ENCODE measurements at regions not wholly inside any gene's neighbourhood (a gene's known extent, or its start where the extent isn't known, plus 50 kb on each side); places are given as distances from the start of the nearest gene placed in this dataset.

DNA sequence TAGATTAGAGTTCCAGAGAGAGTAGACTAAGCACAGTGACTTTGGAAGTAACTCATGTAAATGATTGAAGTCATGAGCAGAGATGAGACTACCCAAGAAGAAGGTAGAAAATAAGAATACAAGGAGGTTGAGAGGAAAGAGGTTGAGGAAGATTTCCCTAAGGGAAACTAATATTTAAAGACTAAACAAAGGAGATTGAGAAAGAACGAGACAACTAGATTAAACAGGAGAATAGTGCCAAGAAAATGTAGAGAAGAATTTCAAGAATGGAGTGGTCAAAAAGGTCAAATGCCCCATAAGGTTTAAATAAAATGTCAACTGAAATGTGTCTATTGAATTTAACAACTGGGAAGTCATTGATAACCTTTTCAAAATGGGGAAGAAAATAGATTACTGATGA, 59.0 kb downstream of the RPS29 start:
- no peak for DNase-seq (ENCODE audit: low read depth)

DNA sequence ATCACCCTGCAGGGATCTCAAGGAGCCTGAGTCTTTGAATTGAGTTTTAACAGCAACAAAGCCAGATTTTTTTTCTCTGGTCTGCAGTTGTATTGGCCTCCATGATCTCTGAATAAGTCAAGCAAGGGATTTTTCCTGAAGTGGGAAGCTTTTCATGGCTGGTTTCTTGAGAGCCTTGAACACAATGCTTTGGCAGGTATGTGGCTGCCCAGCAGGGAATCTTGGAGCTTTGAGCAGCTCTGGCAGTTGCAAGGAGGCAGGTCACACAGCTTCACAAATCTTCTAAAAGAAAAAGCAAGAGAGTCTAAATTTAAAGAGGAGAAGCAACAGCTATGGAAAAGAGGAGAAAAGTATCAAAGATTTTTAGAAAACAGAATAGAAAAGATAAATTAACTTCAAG, 60.1 kb downstream of the RPS29 start:
- no peak for DNase-seq (ENCODE audit: low read depth)

DNA sequence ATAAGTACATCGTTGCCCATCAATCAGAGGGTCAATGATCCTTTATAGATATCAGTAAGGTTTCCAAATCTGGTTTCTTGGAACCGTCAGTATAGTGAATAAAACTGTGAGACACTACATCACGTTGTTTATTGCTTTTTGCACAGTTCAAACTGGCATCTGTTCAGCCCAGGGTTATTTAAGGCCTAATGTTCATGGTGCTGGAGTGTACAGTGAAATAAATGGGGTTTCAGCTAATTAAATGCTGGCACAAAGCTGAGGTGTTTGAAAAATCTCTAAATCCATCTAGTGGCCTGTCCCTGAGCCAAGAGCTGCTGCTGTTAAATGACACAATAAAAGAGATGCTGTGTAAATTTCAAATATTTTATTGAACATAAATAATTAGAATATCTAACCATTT, 69.9 kb downstream of the RPS29 start:
- DNase-seq (ENCODE audit: low read depth), result no peak

DNA sequence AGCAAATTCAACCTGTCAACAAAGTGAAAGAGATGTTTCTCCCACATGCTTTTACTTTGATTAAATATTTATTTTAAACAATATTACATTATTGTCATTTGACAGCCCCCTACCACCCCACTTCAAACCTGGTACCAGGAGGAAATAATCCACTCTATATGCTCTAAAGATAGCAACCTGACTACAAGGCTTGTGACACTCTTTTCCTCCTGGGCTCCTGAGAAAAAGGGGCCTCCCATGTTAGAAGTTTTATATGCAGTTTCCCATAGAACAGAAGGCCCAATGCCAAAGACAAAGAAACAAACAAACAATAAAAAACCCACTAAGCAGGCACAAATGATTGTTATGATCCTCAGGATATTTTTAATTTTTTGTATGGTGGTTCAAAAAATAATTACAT, 73.6 kb downstream of the RPS29 start:
- no peak for DNase-seq (ENCODE audit: low read depth)

DNA sequence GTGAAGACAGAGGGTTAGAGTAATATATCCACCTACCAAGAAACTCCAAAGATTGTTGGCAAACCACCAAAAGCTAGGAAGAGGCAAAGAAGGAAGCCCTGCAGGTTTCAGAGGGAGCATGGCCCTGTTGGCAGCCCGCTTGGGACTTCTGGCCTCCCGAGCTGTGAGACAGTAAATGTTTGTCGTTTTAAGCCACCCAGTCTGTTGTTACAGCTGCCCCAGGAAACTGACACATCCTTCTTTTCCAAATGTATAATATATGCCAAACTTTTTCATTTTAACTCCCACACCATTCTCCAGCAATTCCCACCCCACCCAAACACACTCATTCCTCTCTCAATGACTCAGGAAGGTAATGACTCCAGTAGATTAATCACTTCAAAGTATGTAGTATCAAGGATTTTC, 74.0 kb downstream of the RPS29 start:
- no peak for DNase-seq (ENCODE audit: low read depth)

DNA sequence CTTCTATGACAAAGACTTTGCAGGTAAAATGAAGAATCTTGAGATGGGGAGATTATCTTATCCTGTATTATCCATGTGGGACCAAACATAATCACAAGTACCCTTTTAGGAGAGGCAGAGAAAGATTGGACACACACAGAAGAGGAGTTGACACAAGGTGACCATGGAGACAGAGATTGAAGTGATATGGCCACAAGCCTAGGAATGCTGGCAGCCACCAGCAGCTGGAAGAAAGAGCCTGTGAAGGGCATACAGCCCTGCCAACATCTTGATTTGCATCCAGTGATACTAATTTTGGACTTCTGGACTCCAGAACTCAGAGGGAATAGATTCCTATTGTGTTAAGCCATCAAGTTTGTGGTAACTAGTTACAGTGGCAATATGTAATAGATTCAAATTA, 78.1 kb downstream of the RPS29 start:
- no peak for DNase-seq (ENCODE audit: low read depth)

DNA sequence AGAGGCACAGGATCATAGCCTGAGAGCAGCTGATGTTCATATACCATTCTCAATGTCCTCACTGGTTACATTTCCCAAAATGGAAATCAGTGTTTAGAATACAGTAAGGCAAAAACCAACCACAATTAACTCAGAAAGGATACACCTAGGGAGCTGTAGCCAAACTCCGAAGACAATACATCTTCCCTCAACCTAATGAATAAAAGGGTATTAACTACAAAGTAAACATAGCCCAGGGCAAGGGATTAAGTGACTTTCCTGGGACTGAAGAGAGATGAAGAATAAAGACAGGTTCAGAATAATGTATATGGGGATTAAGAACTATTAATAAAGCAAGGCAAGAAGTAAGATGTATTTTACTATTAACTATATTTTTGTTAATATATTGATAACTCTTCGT, 79.5 kb downstream of the RPS29 start:
- no peak for DNase-seq (ENCODE audit: low read depth)

DNA sequence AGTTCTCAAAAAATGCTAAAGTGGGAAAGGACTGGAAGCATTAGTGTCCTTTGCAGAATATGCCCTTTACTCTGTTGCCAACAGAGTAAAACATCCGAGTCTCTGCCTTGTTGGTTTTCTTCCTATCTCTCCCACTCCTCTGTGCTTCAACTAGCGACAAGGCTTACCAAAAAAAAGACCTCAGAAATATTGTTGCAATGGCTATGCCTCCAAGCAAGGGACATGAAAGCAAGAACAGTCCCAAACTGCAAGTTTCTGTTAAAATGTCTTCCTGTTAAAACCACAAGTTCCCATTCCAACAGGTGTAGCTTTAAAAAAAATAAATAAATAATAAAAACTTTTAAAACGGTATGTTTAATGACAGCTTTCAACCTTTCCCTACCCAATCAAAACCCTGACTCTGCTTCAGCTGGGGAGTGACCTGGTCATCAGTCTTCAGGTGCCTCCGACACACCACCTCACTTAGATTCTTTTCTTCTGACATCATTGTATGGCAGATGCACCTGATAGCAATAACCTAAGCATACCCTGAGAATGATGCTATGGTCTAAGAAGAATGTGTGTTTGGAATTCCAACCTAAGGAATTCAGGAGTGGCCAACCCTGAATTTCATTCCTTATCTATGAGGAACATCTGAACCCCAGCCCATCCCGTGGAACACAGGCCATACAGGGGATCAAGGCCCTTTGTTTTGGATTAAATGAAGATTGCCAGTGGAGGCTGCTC, 81.0 kb downstream of the RPS29 start:
- DNase-seq (ENCODE audit: low read depth), result no peak

DNA sequence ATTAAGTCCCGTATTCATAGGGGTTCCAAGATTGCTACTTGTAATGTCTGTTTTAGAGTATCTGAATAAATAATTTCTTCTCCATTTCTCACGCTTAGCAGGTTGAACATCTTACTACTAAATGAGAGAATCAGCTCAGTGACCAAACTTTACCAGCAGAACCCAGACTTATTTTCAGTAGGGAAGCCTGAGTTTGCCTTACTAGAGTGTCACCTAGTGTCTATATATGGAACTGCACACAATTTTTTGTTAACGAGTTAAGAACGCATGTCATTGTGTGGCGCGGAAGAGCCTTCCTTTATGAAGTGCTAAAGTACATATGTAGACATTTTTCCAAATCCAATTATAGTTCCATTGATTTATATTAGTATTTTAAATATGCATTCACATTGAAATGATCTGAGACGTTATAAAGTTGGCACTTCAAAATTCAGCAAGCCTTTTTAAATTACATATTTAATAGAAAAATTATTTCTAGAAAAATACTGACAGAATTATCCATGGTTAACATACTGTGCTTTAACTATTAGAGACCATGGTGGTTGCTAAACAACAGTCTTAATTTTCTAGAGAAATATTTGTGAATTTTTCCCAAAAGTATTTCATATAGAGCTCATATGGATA, 88.3 kb downstream of the RPS29 start:
- no peak for DNase-seq (ENCODE audit: low read depth)

DNA sequence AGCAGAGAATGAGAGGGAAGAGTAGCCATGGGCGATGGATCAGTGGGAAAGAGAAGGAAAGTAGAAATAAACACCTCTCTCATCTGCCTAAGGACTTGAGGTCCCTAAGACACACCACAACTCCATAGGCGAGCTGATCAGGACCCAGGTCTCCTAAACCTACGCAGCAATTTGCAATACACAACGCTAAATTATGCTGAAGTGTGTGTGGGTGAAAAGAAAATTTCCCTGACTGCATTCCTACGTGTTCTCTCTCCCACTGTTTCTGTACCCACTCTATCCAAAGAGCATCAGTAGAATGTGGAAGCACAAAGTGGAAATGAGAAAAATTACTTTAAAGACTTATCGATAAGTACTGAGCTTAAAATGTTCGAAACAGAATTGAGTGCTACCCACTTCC, 88.9 kb downstream of the RPS29 start:
- DNase-seq (ENCODE audit: low read depth), result no peak

DNA sequence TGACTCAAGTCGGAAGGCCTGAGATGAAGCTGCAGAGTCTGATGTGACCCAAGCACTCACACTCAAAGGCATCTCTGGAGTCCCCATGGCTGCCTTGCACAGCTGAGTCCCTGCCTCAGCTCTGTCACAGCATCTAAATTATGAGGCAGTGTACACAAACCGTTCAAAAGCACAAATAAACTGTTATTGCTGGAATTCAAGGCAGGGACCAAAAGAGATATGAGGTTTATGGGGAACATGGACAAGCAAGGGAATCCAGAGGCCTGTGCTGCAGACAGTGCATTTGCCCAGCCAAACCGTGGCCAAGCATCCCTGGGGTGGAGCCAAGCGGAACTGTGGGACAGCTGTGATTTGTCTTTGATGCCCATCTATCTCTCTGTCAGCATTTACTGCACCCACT, 91.3 kb downstream of the RPS29 start:
- DNase-seq (ENCODE audit: low read depth), result no peak

DNA sequence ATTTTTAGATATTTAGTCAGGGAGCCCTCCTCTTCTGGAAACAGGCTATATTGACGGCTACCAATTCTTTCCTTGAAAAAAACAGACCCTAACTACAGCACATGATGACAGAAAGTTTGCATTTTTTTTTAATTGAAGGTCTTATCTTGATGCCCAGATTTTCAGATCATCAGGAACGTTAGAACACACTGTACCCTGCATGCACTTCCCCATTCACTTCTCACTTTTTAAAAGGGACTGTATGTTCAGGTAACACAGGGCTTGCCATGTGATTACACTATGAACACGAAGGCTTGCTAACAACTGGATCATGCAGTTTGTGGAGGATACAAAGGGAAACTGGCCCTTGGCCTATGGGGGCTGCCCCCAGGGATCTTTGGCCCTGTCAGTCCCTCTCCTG, 92.6 kb downstream of the RPS29 start:
- DNase-seq (ENCODE audit: low read depth), result no peak

DNA sequence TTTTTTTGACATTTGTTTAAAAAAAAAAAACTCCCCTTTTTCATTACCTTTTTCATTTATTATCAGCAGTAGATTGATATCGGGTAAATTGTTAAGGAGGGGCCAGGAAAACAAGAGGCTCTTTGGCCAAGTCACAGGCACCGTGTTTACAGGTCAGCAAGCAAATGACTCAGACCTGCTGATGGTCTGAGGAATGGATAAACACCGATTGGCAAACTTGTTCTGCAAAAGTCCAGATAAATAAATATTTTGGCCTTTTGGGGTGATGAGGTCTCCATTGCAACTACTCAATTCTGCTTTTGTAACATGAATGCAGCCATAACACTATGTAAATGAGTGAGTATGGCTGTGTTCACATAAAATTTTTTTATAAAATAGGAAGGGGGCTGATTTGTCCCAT, 94.0 kb downstream of the RPS29 start:
- no peak for DNase-seq (ENCODE audit: low read depth)

DNA sequence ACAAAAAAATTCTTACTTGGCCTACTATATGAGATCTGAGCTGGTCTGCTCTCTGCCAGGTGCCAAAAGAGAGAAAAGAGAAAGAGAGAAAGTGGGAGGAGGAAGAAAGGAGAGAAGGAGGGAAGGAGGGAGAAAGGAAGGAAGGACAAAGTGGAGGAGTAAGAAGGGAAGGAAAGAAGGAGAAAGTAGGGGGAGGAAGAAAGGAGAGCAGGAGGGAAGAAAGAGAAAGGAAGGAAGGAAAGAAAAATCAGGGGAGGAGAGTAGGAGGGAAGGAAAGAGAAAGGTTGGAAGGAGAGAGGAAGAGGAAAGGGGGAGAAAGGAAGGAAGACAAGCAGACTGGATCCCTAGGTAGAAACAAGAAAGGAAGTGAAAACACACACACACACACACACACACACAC, 96.8 kb downstream of the RPS29 start:
- no peak for DNase-seq (ENCODE audit: low read depth)

DNA sequence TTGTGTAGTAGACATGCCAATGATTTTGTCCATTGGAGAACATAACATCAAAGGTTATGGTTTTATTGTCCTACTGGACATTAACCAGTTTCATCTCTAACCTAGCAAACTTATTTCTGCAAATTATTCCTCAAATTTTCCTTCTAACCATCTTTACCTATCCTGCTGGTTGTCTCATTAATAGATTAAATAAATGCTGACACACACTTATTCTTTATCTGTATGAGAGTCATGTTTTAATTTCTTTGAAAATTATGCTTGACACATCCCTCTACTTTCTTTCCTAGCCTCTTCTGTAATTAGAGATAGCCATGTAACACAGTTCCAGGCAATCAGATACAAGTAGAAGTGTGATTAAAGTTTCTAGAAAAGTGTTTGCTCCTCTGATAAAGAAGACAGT, 98.9 kb downstream of the RPS29 start:
- DNase-seq (ENCODE audit: low read depth), result no peak

DNA sequence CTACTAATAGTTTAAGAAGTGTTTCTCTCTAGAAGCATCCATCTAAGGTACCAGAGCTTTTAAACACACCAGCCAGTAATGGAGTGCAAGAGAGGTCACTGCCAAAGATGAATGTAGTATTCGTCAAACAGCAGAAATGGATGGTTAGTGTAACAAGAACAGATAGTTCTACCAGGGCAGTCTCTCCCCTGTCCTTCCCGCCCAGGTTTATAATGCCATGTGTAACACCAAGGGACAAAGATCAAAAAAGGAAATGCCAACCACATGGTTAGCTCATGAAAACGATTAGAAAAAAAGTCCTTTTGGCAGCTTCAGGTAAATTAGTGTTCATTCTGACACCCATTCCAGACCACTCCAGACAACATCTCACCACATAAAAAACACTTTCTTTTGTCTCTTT, 100.9 kb downstream of the RPS29 start:
- no peak for DNase-seq (ENCODE audit: low read depth)

DNA sequence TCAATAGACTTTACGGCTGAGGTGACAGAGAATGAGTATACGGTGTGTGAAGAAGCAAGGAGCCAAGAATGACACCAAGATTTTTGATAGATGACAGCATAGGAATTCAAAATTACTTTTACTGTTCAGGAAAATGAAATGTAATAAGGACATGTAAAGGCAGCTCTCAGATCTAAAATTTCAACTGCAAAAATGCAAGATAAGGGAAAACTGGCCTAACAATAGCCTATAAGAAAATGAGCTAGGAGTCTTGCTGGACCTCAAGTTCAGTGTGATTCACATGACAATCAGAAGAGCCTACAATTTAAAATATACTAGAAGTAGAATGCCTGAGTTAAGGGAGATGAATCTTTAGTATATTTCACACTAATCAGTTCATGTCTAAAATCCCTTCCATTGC, 102.0 kb downstream of the RPS29 start:
- no peak for DNase-seq (ENCODE audit: low read depth)

DNA sequence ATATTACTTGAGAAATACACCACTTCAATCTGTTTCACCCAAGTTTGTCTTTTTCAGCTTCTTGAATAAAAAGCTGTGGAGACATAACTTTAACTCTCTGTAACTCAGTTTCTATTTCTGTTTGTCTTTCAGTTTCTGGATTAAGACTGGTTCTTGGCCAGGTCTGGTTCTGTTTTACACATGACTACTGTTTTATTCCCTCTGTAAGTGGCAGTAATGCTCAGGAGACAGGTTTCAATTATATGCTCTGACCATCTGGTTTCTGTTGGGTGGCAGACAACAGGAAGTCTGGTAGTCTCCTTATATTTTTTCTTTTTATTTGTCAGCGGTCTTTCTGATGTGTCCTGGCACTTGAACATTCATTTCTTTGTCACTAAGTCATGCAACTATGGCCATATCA, 102.9 kb downstream of the RPS29 start:
- DNase-seq (ENCODE audit: low read depth), result no peak

DNA sequence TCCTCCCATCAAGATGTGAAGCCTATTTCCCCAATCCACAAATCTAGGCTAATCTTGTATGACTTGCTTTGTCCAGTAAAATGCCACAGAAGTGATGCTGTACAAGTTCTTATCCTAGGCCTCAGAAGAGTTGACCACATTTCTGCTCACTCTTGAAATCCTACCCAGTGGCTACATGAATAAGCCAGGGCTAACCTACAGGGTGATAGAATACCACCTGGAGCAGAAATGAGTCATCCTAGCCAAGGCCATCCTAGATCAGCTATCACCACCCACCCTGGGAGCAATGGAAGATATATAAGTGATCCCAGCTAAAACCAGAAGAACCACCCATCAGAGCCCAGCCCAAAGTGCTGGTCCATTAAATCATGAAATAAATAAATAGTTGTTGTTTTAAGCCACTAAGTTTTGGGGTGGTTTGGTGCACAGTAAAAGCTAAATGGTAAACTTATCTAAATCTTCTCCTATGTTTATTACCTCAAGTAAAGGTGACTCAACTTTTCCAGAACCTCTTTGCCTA, 105.1 kb downstream of the RPS29 start:
- DNase-seq (ENCODE audit: low read depth), result no peak

DNA sequence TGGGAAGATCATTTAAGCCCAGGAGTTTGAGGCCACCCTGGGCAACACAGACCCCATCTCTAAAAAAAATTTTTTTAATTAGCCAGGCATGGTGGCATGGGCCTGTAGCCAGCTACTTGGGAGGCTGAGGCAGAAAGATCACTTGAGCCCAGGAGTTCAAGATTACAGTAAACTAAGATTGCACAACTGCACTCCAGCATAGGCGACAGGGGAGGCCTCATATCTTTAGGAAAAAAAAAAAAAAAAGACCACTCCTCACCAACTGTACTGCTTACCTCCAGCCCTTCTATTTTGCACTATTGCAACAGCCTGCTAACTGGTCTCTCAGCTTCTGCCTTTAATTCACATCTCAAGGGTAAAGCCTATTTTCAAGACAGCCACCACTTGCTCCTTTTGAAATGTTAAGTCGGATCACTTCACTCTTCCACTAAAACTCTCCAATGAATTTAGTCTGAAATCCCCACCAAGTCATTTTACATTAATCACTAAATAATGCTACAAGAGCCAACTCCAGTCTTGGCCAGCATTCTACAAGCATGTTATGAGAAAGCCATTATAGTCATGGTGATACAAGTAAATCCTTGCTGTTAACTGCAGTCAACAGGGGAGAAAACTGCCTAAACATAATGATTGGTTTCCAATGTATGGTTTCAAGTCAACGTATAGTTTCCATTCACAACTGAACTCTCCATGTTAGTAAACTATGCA, 106.0 kb downstream of the RPS29 start:
- no peak for DNase-seq (ENCODE audit: low read depth)

DNA sequence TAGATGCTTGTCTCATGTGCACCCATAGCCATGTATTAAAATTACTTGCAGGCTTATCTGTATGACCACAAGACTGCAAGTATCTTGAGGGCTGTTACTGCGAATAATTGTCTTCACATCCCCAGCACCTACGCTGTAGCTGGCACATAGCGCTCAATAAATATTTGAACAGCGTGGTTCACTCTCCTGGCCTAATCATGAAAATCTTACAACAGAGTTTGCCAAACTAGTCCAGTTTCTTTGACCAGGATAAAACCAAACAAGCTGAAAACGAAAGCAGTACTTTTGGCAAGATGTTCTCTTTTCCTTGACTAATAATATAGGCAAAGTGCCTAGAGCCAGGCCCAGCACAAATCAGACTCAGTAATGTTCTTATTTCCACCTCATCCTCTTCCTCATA, 106.7 kb downstream of the RPS29 start:
- DNase-seq (ENCODE audit: low read depth), result no peak

DNA sequence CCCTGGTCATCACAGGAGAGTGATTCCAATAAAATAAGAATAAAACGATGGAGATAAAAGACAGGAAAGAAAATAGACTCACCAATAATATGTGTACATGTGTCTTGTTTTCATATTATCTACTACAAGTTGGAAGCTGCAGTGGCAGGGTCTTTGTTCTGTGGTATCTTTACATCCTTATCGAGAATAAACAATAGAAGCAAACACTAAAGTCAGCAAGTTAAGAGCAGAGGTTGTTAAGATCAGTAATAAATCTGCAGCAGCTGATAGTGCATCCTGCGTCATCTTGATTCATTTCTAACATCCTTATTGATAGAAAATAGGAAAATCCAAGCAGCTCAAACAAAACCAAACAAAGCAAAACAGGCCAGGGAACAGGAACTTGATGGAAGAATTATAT, 107.4 kb downstream of the RPS29 start:
- DNase-seq (ENCODE audit: low read depth), result no peak

DNA sequence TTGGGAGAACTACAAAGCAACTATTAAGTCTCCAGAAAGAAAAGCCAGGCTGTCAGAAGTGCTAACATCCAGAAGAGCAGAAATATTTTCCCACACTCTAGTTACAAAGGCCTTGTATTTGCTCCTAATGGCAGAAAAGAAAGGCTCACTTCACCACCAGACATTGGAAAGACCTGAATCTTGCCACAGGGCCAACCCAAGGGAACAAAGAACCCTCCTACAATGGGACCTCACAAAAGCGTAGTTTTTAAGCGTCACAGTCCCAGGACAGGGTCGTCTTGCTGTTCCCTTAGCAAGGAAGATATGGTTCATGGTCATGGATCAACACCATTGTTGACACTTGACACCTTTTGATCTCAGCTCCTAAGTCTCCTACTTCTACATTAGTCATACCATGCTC, 119.1 kb downstream of the RPS29 start:
- no peak for DNase-seq (ENCODE audit: low read depth)
